Stimulated activated effector memory CD8-positive, alpha-beta T cell treated with anti-CD3 and anti-CD28 coated beads, Interleukin-12 subunit alpha, Interleukin-12 subunit beta, amount 100 ng/mL, for 72 hours (primary cell): ENCODE measurements at regions not wholly inside any gene's neighbourhood (a gene's known extent, or its start where the extent isn't known, plus 50 kb on each side); places are given as distances from the start of the nearest gene placed in this dataset.

Source experiments
- ATAC-seq: fragments of 150-1000 bp; cut with Tn5 transposase; 2 replicates; pipeline ENCODE4 v1.10.0; 2021
- DNase-seq, 2 donors: peaks; one replicate each; pipeline ENCODE4 v3.0.0; 2021 to 2022; ENCODE audit warnings: low spot score in 2 of 2
- H3K27ac Mint-ChIP-seq: one replicate; pipeline ENCODE4 v1.8.0; 2022; ENCODE audit warnings: mild to moderate bottlenecking, mixed read lengths
- H3K36me3 Mint-ChIP-seq: one replicate; pipeline ENCODE4 v1.8.0; 2022; ENCODE audit warnings: mild to moderate bottlenecking, mixed read lengths
- H3K4me1 Mint-ChIP-seq: one replicate; pipeline ENCODE4 v1.8.0; 2022; ENCODE audit warnings: mixed read lengths
- H3K4me3 Mint-ChIP-seq: one replicate; pipeline ENCODE4 v1.8.0; 2022; ENCODE audit warnings: mild to moderate bottlenecking, mixed read lengths
- H3K9me3 Mint-ChIP-seq: one replicate; pipeline ENCODE4 v1.8.0; 2022; ENCODE audit warnings: mixed read lengths

DNA sequence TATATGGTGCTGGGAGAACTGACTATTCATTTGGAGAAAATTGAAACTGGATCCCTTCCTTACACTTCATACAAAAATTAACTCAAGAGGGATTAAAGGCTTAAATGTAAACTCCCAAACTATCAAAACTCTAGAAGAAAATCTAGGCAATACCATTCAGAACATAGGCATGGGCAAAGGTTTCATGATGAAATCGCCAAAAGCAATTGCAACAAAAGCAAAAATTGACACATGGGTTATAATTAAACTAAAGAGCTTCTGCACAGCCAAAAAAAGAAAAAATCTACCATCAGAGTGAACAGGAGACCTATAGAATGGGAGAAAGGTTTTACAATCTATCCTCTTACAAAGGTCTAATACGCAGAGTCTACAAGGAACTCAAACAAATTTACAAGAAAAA, 851.3 kb upstream of the MAN1A1 start:
- no peaks in the 10 kb centered on the region for H3K36me3 Mint-ChIP-seq
- ATAC-seq (no peak), DNase-seq (no peak)
- H3K4me1 Mint-ChIP-seq, result no peaks in the 10 kb centered on the region
- H3K4me3 Mint-ChIP-seq, result no peak overlapping the region
- H3K9me3 Mint-ChIP-seq, result no peaks in the 10 kb centered on the region
- H3K27ac Mint-ChIP-seq, result no peak overlapping the region

DNA sequence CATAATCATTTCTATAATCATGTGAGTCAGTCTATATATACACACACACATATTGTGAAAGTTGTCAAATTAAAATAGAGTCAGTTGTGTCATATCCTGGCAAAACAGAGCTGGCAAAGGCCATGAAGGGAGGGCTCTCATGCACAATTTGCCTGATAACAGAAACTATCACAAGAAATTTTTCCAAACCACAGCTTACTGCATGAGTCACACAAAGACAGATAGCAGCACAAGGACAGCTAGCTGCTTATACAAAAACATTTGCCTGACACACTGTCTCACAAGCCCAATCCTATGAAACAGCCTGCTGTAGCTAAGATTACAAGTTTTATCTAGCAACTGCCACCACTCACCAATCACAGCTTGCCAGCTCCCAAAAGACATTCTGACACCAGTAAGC, 848.5 kb upstream of the MAN1A1 start:
- Mint-ChIP-seq H3K9me3 (no peaks in the 10 kb centered on the region), H3K4me3 (no peak overlapping the region), H3K36me3 (no peaks in the 10 kb centered on the region), H3K27ac (no peak overlapping the region), H3K4me1 (no peaks in the 10 kb centered on the region)
- DNase-seq (no peak), ATAC-seq (no peak)

DNA sequence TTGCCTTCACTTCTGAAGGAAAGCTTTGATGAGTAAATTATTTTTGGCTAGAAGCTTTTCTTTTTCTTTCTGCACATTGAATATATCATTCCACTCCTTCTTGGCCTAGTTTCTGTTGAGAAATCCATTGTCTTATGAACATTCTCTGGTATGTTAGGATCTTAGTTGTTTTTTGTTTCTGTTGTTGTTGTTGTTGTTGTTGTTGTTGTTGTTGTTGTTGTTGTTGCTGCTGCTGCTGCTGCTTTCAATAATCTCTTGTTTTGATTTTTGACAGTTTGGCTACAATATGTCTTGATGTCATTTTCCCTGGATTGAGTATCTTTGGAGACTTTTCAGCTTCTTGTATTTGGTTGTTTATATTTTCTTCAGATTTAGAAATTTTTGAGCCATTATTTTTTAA, 836.5 kb upstream of the MAN1A1 start:
- H3K4me1 Mint-ChIP-seq, result no peaks in the 10 kb centered on the region
- H3K36me3 Mint-ChIP-seq, result no peaks in the 10 kb centered on the region
- no peak overlapping the region for H3K4me3 Mint-ChIP-seq
- H3K27ac Mint-ChIP-seq, result no peak overlapping the region
- ATAC-seq, result no peak
- H3K9me3 Mint-ChIP-seq, result peaks cover 4% of the 10 kb centered on the region
- no peak for DNase-seq

DNA sequence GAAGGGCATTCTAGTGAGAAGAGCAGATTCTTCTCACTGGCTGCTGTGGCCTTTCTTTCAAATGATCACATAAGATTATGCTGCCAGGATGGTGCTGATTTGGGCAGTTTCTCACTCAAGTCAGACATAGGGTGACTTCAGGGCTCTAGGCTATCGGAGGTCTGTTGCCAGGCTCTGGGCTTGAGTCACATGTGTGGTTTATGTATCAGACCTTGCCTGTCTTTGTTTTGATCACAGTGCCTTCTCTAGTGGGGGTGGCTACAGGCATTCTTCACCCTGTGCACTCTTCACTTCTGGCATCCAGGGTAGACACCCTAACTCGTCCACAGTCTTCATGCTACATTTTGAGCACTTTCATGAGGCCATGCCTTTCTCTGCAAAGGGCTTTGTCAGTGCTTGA, 823.7 kb upstream of the MAN1A1 start:
- peak; percentile 48 for ATAC-seq
- no peak for DNase-seq

DNA sequence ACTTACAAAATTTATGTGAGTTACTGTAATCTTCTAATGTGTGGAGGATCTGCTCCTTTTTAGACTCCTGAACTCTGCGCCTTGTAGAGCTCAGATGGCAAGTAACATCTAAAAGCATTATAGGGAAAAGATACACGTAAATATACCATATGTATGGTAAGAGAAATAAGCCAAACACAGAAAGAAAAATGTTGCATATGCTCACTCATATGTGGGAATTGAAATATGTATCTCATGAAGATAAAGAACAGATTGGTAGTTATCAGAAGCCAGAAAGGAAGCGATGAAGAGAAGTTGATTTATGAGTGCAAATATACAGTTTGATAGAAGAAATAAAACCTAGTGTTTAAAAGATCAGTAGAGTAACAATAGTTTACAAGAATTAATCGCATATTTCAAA, 815.0 kb upstream of the MAN1A1 start:
- no peak overlapping the region for H3K4me3 Mint-ChIP-seq
- no peak for ATAC-seq

More for the DNA sequence above, 823.7 kb upstream of the MAN1A1 start:
- Mint-ChIP-seq H3K36me3 (no peaks in the 10 kb centered on the region), H3K4me3 (no peak overlapping the region), H3K27ac (no peak overlapping the region), H3K9me3 (no peaks in the 10 kb centered on the region), H3K4me1 (no peaks in the 10 kb centered on the region)

DNA sequence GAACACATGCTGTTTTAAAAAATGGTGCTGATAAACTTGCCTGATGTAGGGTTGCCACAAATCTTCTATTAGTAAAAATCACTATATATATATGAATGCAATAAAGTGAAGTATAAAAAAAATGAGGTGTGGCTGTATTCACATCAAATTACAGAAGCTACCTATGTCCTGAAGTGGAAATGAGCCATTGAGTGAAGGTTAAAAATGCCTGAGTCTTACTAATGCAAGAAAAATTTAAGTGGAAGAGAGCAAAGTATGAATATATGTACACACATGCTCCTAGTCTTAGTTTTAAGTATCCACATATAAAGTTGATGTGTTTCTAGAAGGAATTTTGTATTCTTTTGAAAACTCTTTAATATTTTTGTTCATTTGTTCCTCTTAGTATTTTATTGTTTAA, 808.3 kb upstream of the MAN1A1 start:
- Mint-ChIP-seq H3K4me1 (no peaks in the 10 kb centered on the region), H3K27ac (no peak overlapping the region), H3K36me3 (no peaks in the 10 kb centered on the region), H3K9me3 (no peaks in the 10 kb centered on the region), H3K4me3 (no peak overlapping the region)
- DNase-seq, result no peak
- ATAC-seq, result no peak

More for the DNA sequence above, 815.0 kb upstream of the MAN1A1 start:
- Mint-ChIP-seq H3K4me1 (no peaks in the 10 kb centered on the region), H3K27ac (no peak overlapping the region), H3K36me3 (no peaks in the 10 kb centered on the region), H3K9me3 (peaks cover 2% of the 10 kb centered on the region)
- DNase-seq, result no peak

DNA sequence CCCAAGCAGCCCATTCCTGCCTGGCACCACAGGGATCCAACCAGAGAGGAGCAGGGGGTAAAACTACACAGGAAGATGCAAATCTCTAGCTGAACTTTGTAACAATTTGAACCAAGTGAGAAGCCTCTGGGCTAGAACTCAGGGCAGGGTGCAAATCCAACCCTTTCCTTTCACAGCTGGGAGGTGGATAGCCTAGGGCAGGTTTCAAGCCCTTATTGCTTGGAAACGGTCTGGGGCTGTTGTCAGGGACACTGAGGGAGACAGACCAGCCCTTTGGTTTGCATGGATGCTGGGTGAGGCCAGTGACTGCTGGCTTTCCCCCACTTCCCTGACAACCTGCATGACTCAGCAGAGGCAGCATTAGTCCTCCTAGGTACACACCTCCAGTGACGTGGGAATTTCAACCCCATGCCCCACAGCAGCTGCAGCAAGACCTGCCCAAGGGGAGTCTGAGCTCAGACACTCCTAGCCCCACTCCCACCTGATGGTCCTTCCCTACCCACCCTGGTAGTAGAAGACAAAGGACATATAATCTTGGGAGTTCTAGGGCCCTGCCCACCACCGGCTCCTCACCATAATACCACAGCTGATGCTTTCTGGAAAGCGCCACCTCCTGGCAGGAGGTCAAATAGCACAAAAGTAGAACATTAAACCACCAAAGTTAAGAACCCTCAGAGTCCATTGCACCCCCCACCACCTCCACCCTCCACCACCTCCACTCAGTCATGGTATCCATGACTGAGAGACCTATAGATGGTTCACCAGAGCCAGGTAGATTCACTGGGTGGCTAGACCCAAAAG, 797.7 kb upstream of the MAN1A1 start:
- Mint-ChIP-seq H3K27ac (no peak overlapping the region), H3K36me3 (no peaks in the 10 kb centered on the region), H3K9me3 (peaks cover 18% of the 10 kb centered on the region), H3K4me1 (no peaks in the 10 kb centered on the region), H3K4me3 (no peak overlapping the region)
- ATAC-seq (no peak), DNase-seq (no peak)

DNA sequence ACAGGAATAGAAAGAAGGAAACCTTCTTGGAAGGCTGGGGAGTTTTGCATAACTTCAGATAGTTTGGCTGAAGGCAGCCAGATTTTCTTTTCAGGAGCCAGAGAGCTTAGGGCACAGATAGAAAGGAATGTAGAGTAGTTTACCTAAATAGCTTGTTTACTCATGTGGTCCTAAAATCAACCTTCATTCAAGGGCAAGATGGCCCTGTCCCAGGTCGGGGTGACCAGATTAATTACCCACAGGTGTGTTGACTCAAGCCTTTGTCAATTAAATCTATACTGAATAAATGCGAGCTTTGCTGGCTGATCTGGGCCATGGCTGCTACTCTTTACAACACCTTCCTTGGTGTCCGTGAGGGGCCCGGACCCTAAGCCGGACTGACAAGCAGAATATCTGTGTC, 792.0 kb upstream of the MAN1A1 start:
- no peak overlapping the region for H3K27ac Mint-ChIP-seq

DNA sequence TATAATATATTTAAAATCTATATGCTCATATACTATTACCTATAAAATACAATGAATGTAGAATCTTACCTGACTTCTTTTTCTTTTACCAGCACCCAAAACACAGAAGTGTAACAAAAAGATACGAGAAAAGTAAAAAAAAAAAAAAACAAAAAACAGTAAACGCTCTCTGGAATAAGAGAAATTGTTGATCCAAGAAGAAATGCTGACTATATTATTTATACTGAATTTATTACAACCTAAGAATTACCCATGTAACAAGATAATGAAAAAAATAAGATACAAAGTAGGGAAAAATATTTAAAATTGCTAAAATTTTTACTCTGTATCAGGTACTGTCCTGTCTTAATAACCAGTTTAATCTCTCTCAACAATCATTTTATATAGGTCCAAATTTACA, 787.9 kb upstream of the MAN1A1 start:
- H3K4me1 Mint-ChIP-seq, result no peaks in the 10 kb centered on the region

More for the DNA sequence above, 792.0 kb upstream of the MAN1A1 start:
- ATAC-seq (no peak), DNase-seq (no peak)
- no peaks in the 10 kb centered on the region for H3K4me1 Mint-ChIP-seq
- no peaks in the 10 kb centered on the region for H3K9me3 Mint-ChIP-seq
- no peaks in the 10 kb centered on the region for H3K36me3 Mint-ChIP-seq
- H3K4me3 Mint-ChIP-seq, result no peak overlapping the region

DNA sequence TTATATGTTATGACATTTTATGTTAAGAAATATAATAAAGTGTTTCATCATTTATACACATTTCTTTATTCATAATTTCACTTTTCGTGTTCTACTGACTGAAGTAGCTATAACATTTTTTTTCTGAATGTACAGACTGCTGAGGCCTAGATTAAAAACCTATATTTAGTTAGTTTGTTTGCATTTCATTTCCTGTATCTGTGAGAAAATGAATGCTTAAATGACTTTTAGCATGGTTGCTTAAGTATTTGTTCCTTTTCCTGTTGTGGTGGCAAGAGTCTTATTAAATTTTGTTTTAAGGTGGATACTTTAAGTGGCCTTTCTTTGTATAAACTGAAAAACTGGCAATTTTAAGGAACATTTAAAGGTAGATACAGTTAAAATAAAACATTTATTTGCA, 779.7 kb upstream of the MAN1A1 start:
- Mint-ChIP-seq H3K9me3 (no peaks in the 10 kb centered on the region), H3K36me3 (no peaks in the 10 kb centered on the region), H3K4me3 (no peak overlapping the region), H3K27ac (no peak overlapping the region), H3K4me1 (no peaks in the 10 kb centered on the region)
- DNase-seq (no peak), ATAC-seq (no peak)

More for the DNA sequence above, 787.9 kb upstream of the MAN1A1 start:
- Mint-ChIP-seq H3K4me3 (no peak overlapping the region), H3K36me3 (no peaks in the 10 kb centered on the region), H3K27ac (no peak overlapping the region), H3K9me3 (no peaks in the 10 kb centered on the region)
- no peak for ATAC-seq
- no peak for DNase-seq

DNA sequence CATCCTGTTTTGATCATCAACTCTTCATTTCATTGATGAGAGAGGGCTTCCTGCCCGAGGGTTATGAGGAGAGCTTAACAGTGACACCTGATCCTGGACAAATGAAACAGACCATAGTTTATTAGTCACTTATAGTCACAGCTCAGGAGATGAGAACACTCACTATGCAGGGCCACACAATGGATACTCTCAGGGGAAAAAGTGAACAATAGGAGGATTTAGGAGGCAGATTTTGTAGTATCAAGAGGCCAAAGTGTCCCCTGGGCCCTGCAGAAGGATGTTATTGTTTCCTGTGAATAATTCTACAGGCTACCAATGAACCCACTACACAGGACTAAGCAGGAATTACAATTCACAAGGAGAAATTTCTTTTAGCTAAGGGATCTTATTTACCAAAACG, 772.8 kb upstream of the MAN1A1 start:
- Mint-ChIP-seq H3K9me3 (peaks cover 2% of the 10 kb centered on the region), H3K27ac (no peak overlapping the region), H3K4me1 (no peaks in the 10 kb centered on the region), H3K4me3 (no peak overlapping the region), H3K36me3 (no peaks in the 10 kb centered on the region)
- ATAC-seq (no peak), DNase-seq (no peak)

DNA sequence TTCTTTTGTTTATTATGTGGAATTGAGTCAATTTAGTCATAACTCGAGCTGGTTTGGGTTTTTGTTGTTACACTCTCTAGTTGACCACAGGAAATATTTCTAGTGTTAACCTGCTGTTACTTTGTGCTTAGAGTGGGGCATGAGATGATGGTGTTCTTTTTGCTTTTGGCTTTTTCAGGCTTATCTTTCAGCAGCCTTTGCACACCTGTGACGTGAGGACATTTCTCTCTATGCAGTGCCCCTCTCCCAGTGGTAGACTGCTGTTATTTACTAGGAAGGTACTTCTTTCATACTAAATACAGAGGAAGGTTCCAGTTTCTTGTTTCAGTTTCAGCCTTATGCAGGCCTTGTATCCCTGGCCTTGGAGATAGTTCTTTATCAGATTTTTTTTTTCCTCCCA, 766.8 kb upstream of the MAN1A1 start:
- no peaks in the 10 kb centered on the region for H3K4me1 Mint-ChIP-seq

DNA sequence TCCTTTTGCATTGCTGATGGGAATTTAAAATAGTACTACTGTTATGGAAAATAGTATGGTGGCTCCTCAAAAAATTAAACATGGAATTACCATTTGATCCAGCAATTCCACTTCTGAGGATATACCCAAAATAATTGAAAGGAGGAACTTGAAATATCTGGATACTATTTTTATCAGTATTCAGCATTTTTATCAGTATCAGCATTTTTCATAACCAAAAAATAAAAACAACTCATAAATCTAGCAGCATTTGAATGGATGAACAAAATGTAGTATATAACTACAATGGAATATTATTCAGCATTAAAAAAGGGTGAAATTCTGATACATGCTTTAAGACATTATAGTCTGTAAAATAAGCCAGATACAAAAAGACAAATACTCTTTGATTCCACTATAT, 763.4 kb upstream of the MAN1A1 start:
- Mint-ChIP-seq H3K4me1 (no peaks in the 10 kb centered on the region), H3K27ac (no peak overlapping the region), H3K36me3 (no peaks in the 10 kb centered on the region), H3K4me3 (no peak overlapping the region), H3K9me3 (peaks cover 2% of the 10 kb centered on the region)
- DNase-seq (no peak), ATAC-seq (no peak)

More for the DNA sequence above, 766.8 kb upstream of the MAN1A1 start:
- Mint-ChIP-seq H3K36me3 (no peaks in the 10 kb centered on the region), H3K4me3 (no peak overlapping the region), H3K9me3 (no peaks in the 10 kb centered on the region), H3K27ac (no peak overlapping the region)
- DNase-seq, result no peak
- ATAC-seq, result no peak

DNA sequence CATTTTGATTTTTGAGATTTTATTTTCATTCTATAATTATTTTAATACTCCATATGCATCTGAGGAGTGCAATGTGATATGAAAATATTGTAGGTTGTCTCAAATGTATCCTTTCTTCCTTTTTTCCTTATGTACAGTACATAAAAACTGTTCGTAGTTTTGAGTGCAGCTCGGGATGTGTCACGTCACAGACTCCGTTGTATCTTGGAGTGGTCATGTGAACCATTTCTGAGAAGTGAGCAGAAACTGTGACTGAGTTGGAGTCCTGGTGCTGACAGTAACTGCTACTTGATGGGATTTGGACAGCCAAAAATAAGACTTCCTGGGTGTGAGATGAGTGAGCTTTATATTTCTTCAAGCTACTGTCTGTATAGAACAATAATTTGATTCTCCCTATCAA, 761.4 kb upstream of the MAN1A1 start:
- no peaks in the 10 kb centered on the region for H3K4me1 Mint-ChIP-seq
- no peak for DNase-seq
- no peaks in the 10 kb centered on the region for H3K36me3 Mint-ChIP-seq
- H3K9me3 Mint-ChIP-seq, result peaks cover 2% of the 10 kb centered on the region
- no peak for ATAC-seq
- no peak overlapping the region for H3K4me3 Mint-ChIP-seq
- H3K27ac Mint-ChIP-seq, result no peak overlapping the region

DNA sequence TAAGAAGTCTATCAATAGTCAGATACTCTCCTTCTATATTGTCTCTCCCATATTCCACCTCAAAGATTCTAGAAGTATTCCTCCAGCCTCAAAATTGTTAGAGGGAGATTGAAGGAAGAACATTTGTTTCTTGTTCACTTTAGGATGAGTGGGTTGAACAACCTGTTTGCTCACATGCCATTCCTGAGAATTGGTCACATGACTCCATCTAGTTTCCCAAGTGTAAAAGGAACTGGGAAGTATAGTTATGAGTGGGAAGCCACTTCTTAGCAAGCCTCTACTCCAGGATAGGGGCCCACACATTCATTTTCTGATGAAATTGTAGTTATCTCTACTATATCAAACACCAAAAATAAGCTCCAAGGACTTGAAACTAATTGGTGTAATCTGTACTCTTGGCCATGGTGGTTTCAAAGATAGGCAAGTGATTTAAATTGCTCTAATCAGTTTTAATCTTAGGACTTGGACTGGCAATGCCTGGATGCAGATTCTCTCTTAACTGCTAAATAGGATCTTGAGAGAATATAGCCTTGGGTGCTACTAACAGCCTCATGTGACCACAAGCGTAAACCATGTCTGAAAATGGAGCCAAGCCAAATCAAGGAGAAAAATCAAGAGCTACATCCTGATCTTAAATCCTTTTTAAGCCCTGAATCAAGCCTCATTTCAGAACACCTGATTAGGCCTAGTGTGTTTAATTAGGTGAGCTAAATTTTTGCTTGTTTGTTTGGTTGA, 758.7 kb upstream of the MAN1A1 start:
- no peak for DNase-seq
- ATAC-seq, result no peak
- no peaks in the 10 kb centered on the region for H3K4me1 Mint-ChIP-seq
- H3K27ac Mint-ChIP-seq, result no peak overlapping the region
- H3K4me3 Mint-ChIP-seq, result no peak overlapping the region
- peaks cover 2% of the 10 kb centered on the region for H3K9me3 Mint-ChIP-seq
- no peaks in the 10 kb centered on the region for H3K36me3 Mint-ChIP-seq

DNA sequence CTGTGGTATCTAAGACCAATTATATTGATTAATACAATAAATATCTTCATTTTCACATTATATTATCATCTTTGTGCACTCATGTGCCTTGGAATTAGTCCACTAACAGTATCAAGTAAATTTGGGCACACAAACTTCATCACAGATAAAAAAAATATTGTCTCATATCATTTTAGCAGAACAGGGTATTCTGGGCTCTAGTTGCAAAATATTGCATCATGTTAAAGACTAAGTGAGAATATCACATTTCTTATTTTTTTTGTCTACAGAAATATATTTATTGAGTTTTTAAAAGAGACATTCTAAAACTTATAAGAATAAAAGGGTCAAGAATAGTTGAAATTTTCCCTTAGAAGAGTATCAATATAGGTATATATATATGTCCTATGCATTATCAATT, 754.1 kb upstream of the MAN1A1 start:
- DNase-seq, result no peak
- no peak overlapping the region for H3K4me3 Mint-ChIP-seq
- no peak overlapping the region for H3K27ac Mint-ChIP-seq
- no peaks in the 10 kb centered on the region for H3K36me3 Mint-ChIP-seq
- H3K4me1 Mint-ChIP-seq, result no peaks in the 10 kb centered on the region
- no peaks in the 10 kb centered on the region for H3K9me3 Mint-ChIP-seq
- no peak for ATAC-seq
